IPS DF 19.7 (cell line): ENCODE measurements at regions not wholly inside any gene's neighbourhood (a gene's known extent, or its start where the extent isn't known, plus 50 kb on each side); places are given as distances from the start of the nearest gene placed in this dataset.
"Not testable (repeated sequence)": the region's sequence is repeated elsewhere in the genome, so short reads cannot be mapped to it uniquely, and the experiment has no call there.

Source experiments
- DNase-seq: peaks from one replicate; pipeline ENCODE4 v3.0.0-alpha.2; 2013; ENCODE audit warnings: low read depth, low spot score

DNA sequence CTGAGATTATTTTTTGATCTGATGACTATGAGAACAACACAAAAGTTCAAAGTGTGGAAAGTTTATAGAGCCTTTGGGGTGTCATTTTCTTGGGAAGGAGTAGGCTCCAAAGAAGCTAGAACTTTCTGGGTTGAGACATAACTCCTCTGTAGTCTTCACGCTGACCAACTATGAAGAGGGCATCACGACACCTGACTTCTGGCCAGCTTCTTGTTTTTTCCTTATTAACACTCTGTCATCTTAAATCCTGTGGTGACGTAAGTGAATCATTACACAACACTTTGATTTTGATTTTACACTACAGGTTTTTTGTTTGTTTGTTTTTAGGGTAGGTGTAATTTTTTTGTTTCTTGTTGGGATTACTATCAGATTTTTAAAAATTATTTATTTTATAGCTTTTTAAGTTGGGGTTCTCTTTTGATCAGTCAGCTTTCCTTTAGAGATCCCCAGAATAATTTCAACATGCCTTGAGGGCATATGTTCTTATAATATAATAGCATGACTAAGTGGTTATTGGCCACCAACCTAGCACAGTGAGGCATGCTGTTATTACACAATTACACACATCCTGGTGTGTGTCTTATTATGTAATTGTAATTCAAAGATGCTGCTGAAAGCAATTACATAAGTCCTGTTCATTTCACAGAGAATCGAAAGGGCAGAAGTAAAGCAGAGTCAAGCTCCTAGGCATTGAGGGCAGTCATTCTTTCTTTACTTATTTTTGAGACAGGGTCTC, 281.6 kb upstream of the NOTCH2NLA start:
- not testable (repeated sequence) for DNase-seq

DNA sequence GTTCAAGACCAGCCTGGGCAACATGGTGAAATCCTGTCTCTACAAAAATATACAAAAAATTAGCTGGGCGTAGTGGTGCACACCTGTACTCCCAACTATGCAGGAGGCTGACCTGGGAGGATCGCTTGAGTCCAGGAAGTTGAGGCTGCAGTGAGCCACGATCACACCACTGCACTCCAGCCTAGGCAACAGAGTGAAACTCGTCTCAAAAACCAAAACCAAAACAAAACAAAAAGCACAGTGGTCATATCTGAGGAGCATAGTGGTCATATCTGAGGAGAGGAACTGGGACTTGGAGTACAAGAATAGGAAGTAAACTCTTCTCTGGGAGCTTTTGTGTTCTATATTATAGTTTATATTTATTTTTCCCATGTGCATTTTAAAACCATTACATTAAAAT, 275.3 kb upstream of the NOTCH2NLA start:
- not testable (repeated sequence) for DNase-seq

DNA sequence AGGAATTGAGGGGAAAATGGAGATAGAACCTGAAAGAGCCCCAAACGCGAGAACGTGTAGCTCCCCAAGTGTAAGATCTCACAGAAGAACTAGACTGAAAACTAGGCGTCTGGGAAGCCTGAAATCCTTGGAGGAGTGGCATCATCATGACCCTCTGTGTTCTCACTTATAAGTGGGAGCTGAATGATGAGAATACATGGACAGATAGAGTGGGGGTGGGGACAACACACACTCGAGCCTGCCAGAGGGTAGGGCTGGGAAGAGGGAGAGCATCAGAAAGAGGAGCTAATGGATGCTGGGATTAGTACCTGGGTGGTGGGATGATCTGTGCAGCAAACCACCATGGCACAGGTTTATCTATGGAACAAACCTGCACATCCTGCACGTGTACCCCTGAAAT, 258.7 kb upstream of the NOTCH2NLA start:
- DNase-seq, result not testable (repeated sequence)

DNA sequence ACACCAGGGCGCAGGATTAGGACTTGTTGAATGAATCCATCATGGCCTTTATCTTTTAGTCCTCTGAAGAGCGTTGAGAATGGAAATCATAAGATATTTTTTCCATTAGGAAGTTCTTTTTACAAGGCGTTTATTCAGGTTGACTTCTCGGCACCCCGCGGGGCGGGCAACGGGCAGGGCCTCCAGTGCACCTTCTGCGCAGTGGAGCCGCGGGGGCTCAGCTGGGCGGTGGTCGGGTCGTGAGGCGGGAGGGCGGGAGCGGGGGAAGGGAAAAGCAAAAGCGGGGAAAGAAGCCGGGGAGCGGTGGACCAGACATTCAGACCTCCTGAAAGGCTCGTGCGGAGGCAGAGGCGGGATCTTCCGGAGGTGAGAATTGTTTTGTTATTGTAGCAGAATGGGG, 258.3 kb upstream of the NOTCH2NLA start:
- not testable (repeated sequence) for DNase-seq

DNA sequence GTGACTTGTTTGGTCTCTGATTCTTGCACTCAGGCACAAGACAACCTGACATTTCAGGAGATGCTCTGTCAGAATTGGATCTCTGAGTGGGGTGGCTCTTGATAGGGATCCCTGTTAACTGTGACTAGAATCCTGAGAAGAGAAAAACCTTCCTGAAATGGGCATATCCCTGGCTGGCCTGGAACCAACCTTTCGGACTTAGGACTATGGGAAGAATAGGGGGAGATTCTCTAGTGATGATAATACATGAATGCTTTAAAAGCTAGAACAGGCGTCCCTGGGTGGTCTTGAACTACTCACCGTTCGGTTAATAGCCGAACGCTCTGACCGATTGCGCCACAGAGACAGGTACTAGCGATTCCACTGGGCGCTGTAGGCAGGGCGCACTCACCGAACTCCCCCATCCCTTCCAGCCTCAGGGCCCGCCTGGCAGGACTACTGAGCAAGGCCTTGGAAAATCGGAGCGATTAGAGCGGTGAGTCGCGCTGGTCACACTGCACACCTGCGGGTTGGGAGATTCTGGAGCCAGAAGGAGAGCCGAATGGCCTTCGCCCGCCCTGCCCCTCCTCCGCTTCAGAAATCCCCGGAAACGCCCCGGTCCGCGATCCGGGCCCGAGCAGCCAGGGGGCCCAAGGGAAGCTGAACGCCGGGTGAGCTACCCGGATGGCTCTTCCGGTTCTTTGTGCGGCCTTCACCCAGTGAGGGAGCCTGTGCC, 257.6 kb upstream of the NOTCH2NLA start:
- DNase-seq, result not testable (repeated sequence)

DNA sequence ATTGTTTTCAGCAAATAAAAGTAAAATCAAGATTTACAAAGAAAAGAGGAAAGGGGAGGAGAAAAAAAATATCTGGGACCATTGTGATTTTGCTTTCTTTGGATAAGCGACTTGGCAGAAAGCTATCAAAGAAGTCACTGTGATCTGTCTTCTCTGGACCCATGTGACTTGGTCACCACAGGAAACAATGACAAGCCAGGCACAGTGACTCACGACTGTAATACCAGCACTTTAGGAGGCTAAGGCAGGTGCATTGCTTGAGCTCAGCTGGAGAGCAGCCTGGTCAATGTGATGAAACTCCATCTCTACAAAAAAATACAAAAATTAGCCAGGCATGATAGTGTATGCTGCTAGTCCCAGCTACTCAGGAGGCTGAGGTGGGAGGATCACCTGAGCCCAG, 255.4 kb upstream of the NOTCH2NLA start:
- not testable (repeated sequence) for DNase-seq

DNA sequence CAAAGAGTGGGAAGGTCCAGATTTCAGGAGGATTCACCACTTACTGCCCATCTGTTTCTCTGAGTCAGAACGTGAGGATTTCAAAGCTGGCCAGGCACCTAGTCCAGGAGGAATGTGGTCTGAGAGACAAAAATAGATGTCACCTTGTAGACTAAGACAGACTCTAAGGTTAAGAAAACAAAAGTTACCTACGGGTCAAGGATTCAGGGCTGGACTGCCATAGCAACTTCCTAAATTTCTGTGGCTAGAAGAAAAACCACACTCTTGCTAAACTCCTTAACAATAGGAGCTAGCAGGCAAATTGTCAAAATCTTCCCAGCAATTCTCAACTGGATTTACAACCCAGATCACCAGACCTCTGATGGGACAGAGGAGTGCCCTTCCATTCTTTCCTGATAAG, 250.4 kb upstream of the NOTCH2NLA start:
- DNase-seq, result not testable (repeated sequence)

DNA sequence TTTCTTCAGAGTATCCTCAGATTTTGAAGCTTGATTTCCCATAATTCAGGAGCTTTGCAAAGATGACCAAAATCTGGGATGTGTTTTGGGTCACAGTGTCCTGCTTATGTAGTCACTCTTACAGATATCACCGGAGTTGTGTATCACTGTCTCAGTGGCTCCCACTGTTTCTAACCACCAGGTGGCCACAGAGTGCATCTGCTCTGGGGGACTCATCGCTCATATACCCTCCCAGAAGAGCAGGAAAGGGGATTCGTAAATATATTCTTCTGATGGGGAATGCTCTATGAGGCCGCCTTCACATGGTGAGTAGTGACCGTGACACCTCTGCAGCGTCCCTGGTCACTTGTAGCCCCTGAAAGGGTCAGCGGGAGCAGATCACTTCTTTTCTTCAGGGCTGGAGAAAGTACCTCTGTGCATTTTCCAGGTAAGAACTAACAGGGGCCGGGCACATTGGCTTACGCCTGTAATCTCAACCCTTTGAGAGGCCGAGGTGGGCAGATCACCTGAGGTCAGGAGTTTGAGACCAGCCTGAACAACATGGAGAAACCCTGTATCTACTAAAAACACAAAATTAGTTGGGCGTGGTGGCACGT, 249.4 kb upstream of the NOTCH2NLA start:
- DNase-seq, result not testable (repeated sequence)

DNA sequence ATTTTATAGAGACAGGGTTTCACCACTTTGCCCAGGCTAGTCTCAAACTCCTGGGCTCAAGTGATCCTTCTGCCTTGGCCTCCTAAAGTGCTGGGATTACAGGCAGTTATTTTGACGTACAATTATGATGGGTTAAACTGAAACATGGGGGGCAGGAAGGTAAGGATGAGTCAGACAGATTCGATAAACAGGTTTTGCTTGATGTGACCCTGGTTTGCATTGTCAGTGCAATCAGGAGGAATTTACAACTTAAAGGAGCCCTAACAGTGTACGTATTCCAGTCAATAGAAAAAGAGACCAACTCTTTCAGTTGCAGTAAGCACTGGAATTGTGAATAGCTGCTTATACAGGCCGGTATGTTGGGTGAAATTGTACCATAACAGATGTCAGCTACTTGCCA, 246.3 kb upstream of the NOTCH2NLA start:
- DNase-seq, result not testable (repeated sequence)

DNA sequence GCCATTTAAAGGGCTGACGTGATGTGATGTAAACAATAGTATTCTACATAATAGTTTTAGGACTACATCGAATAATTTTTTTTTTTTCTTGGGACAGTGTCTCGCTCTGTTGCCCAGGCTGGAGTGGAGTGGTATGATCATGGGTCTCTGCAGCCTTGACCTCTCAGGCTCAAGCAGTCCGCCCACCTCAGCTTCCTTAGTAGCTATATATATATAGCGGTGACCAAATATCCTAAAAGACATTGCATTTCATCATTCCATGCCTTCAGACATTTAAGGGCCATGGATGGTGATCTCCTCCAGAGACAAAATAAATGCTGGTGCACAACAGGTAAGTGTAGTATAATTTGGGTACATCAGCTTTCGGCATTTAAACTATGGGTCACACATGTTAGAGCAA, 245.4 kb upstream of the NOTCH2NLA start:
- not testable (repeated sequence) for DNase-seq

DNA sequence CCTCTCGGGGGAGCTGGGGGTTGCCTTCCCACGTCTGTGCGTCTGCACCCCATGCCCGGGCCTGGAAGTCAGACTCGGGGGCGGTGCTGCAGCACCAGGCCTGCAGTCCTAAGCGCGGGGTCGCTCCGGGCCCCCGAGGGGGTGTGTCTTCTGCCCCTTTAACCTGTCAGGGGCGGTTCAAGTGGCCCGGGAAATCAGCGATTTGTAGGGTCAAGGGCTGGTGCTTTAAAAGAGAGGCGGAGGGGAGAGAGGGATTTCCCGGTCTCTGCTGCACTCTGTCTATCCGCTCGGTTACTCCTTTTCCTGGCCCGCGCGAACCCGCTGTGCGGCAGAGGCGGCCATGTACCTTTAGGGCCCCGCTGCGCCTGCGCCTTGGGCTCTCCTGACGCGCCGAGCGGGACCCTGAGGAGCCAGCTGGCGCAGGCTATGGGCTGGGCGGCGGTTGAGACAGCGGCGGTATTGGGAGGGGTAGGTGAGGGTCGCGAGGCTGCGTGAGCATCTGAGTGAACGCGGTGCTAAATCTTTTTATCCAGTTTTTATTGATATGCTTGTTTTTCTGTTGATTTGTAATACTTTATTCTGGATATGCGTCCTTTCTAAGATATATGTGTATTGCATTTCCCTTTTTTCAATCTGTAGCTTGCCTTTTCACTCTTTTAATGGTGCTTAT, 243.5 kb upstream of the NOTCH2NLA start:
- DNase-seq, result not testable (repeated sequence)

DNA sequence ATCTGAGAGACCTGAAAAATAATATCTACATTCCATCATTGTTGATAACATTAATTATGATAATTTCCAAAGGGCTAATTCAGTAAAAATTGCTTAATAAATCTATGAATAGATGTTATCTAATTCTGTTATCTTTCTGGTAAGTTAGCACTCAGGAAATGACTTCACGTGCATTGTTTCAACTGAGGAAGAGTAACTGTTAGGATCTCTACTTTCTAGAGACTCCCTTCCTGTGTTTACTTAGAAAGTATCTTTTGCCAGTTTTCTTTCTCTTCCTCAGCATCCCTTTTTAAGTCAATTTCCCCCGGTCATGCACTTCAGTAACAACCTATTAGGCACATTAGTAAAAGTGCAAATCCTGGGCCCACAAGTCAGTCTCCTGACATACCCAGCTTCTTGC, 231.1 kb upstream of the NOTCH2NLA start:
- DNase-seq, result not testable (repeated sequence)

DNA sequence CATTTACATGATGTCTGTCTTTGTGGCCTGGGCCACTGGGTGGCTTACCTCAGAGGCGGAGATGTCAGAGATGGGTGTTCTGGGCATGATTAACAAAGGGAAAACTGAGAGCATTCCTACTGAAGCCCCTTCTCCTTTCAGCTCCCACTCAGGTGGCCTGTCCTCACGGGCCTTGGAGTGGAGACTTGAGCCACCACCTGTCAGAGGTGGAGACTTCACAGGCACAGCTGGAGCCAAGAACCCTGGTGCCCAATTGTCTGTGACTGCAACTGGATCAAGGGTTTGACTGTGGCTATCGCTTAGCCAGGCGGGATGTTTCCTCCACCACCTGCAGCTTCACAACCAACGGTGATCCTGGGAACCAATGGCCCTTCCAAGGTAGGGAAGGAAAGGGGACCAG, 230.5 kb upstream of the NOTCH2NLA start:
- DNase-seq, result not testable (repeated sequence)

DNA sequence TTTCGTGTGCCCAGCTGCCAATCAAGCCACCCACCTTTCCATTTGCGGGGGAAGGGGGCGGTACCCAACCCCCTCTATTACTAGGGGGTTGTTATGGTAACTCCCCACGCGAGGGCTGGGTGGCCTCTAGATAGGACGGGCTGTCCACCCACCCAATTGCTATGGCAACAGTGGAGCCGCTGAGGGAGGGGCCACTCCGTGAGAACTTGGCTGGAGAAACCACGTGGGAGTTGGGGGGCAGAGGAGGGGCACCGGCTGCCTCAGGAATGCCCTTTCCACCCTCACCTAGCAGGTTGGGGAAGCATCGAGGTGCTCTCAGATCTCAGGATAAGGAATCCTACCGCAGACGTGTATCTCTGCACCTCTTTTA, 220.0 kb upstream of the NOTCH2NLA start:
- DNase-seq, result not testable (repeated sequence)

DNA sequence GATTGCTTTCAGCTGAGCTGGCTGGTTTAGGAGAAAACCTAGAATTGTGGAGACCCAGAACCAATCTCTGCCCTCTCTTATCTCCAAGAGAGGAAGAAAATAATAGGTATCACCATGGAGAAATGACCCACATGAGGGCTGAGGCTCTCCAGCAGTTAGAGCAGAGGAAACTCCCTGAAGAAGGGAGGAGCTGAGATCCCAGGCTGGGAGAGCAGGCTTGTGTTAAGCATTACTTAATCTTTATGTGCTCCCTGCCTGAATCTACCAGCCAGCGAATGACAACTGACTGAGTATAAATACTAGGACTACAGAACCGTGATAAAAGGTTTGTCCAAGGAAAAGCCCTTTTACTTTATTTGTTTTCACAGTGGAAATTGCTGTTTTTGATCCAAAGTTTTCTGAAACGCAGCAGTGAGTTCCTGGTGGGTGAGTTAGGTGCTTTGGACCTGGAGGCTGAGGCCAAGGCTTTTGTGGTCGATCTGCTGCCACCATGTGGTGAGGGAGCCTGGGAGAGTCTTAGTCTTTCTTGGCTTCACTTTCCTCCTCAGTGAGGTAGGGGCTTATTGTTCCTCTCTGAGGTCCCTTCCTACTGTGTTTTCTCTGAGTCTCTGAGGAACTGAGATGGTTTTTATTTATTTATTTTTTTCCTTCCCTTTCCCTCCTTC, 219.5 kb upstream of the NOTCH2NLA start:
- DNase-seq, result not testable (repeated sequence)

DNA sequence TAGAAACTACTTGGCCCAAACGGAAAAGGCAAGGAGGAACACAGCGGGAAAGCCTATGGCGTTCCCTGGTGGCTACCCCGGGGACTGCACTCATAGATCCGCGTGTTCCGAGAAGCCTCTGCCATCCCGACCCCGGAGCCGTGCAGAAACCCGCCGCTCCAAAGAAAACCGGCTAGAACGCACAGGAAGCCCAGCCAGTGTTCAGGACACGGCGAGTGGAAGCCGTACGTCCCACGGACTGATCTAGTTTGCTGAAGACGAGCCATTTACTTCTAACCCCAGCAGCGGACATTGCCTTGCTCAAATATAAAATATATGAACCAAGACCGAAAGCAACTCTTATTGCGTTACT, 215.0 kb upstream of the NOTCH2NLA start:
- not testable (repeated sequence) for DNase-seq

DNA sequence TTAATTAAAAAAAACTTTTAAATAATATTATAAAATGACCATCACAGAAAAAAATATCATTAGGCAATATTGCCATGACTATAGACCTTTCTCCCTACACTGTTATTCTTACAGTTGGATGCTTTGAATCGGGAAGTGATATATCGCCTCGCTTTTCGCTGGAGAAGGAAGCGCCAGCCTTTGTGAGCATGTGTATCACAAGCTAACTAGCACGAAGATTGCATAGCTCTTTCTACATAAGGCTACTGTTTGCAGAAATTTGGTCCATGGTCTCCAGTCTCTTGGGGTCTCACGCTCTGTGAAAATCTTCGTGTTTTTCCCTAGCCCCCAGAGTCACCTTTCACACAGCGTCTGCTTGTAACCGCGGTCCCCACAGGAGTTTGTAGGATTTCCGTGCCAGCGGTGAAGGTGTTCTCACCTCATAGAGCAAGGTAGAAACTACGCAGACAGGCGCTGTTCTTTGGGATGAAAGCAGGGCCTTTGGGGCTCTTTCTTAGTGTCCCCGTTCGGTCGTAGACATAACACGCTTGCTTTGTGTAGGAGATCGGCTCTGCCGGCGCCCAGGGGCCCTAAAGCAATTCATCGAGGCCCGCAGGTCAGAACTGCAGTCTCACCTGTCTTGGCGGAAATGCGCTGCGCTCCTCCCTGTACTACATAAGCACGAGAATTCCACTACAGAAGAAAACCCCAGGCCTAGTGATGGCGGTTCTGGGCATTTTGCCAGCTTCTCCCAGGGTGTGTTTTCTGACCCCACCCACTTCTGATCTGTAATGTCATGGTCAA, 214.5 kb upstream of the NOTCH2NLA start:
- not testable (repeated sequence) for DNase-seq

DNA sequence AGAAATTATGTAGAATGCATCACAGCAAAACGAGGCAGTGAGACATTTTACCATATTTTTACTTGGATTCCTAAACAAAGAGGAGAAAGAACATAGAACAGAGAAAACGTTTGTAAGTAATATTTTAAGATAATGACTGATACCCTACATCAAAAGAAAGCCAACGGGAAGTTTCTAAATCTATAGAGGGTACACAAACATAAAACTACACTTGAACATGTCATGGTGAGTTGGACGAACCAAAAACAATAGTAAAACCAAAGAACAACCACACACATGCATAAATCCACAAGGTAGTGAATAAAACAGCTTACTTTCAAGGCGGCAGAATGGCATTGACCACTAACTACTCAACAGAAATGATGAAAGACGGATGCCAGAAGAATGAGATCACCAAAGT, 209.7 kb upstream of the NOTCH2NLA start:
- DNase-seq, result not testable (repeated sequence)

DNA sequence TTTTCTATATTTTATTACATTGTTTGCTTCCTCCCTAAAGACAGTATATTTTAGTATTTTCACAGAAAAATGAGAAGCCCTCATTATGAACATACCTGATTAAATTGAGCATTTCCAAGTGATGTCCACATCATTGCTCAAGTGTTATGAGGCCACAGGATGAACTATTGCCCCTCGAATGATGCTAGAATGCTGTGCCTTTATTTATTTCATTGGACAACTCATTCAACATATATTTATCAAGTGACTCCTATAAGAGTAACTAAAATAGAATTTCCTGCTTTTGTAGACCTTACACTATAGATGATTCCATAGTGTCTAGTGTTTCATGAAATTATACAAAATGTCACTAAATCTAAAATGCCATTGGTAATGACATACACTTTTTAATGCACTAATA, 187.8 kb upstream of the NOTCH2NLA start:
- not testable (repeated sequence) for DNase-seq

DNA sequence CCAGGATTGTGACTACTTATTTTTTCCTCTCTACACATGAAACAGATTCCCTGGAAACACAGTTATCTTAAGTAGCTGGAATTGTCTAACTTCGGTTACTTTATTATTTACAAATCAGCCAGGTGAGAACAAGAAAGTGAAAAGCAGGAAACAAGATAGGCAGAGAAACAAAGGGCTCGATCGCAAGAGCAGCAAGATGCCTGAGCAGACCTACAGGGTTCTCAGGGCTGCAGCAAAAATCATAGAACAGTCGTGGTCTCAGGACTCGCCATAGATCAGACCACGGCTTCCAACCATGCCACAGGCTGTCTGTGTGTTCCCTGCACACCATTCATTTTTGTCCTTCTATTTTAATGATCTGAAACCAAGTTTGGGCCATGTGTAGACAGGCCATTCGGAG, 186.2 kb upstream of the NOTCH2NLA start:
- DNase-seq, result not testable (repeated sequence)

DNA sequence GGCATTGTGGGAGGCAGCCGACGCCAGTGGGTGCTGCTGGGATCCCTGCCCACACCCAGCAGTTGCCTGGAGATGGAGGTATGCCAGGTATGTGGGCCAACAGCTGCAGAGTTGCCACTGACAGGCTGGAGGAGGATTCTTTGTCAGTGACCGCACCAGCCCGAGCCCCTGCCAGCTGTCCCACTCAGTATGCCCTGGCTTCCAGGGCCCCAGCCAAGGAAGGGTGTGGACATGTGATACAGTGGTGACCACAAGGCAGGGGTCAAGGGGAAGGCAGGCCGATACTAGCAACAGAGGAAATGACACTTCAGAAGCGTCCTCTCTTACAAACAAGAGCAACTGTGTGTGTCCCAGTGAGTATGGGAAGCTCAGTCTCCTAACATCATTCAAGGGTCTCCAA, 185.1 kb upstream of the NOTCH2NLA start:
- not testable (repeated sequence) for DNase-seq
